Memory B cell (primary cell): ENCODE measurements at regions not wholly inside any gene's neighbourhood (a gene's known extent, or its start where the extent isn't known, plus 50 kb on each side); places are given as distances from the start of the nearest gene placed in this dataset.

ENCODE experiments used
- ATAC-seq: fragments of 150-1000 bp; cut with Tn5 transposase; 2 replicates; pipeline ENCODE4 v1.10.0; 2021; ENCODE audit warnings: low read depth, mild to moderate bottlenecking, moderate library complexity
- DNase-seq, 2 donors: peaks; one replicate each; pipeline ENCODE4 v3.0.0; 2022; ENCODE audit warnings: low spot score in 2 of 2
- H3K27ac Mint-ChIP-seq: one replicate; pipeline ENCODE4 v1.8.0; 2022; ENCODE audit warnings: mild to moderate bottlenecking, moderate library complexity, mixed read lengths
- H3K27me3 Mint-ChIP-seq: one replicate; pipeline ENCODE4 v1.8.0; 2022; ENCODE audit warnings: mixed read lengths
- H3K36me3 Mint-ChIP-seq: one replicate; pipeline ENCODE4 v1.8.0; 2022; ENCODE audit warnings: mild to moderate bottlenecking, mixed read lengths
- H3K4me1 Mint-ChIP-seq: one replicate; pipeline ENCODE4 v1.8.0; 2022; ENCODE audit warnings: mixed read lengths
- H3K4me3 Mint-ChIP-seq: one replicate; pipeline ENCODE4 v1.8.0; 2022; ENCODE audit warnings: mild to moderate bottlenecking, moderate library complexity, mixed read lengths
- H3K9me3 Mint-ChIP-seq: one replicate; pipeline ENCODE4 v1.8.0; 2022; ENCODE audit warnings: mixed read lengths

DNA sequence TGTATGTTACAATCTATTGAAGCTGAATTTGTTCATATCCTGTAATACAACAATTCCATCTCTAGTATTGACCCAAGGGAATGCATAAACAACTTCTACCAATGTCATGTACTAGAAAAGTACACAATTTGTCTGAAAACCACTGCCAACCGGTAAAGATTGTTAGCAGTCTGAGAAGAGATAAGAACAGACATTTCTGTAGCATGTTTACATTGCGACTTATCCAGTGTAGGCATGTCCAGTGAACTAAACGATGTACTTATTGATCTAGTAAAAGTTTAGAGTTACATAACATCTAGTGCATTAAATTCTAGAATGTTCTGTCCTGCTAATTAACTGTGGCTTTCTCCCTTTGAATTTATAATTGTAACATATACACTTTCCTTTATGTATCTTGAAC lies 425.9 kb downstream of the SLITRK6 start:
- H3K27me3 Mint-ChIP-seq, result no peaks in the 10 kb centered on the region

DNA sequence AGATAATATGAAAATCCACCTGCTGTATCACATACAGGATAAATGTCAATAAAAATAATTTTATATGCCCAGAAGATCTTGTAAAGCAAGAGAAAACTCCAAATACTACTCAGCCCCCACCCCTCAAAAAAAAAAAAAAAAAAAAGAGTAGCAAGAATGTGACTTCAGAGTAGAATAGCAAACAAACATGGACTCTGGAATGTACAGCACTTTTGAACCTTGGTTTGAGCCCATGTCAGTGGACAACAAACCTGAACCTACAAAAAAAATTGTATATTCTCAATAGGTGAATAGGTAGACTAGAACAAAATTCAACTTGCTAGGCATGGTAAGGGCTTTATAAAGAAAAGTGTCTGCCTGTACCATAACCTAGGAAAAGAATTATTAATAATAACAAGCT lies 428.0 kb downstream of the SLITRK6 start:
- Mint-ChIP-seq H3K36me3 (no peaks in the 10 kb centered on the region), H3K4me1 (no peaks in the 10 kb centered on the region), H3K27ac (no peak overlapping the region), H3K9me3 (no peaks in the 10 kb centered on the region), H3K4me3 (no peak overlapping the region), H3K27me3 (no peaks in the 10 kb centered on the region)
- no peak for DNase-seq
- no peak for ATAC-seq

More for the DNA sequence above, 425.9 kb downstream of the SLITRK6 start:
- Mint-ChIP-seq H3K9me3 (no peaks in the 10 kb centered on the region), H3K4me1 (no peaks in the 10 kb centered on the region), H3K36me3 (no peaks in the 10 kb centered on the region), H3K4me3 (no peak overlapping the region), H3K27ac (no peak overlapping the region)
- ATAC-seq, result no peak
- no peak for DNase-seq

DNA sequence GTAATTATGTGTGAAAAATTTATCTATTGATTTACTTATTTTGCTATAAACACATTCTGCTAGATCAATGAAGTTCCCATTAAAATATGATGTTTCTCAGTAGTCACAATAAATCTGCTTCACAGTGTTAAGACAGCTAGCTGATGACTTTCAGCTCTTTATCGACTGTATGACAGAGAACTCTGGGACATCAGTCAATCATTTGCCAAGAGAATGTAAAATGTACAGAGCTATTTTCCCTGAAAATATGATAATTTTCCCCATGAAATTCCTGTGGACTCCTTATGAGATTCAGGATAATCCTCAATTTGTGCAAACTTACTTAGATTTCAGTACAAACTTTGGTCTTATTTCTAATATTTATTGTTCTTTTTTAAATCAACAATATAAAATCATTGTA lies 430.5 kb downstream of the SLITRK6 start:
- no peak for DNase-seq
- no peaks in the 10 kb centered on the region for H3K36me3 Mint-ChIP-seq
- H3K9me3 Mint-ChIP-seq, result no peaks in the 10 kb centered on the region
- H3K27ac Mint-ChIP-seq, result no peak overlapping the region
- ATAC-seq, result no peak
- no peaks in the 10 kb centered on the region for H3K27me3 Mint-ChIP-seq
- H3K4me1 Mint-ChIP-seq, result no peaks in the 10 kb centered on the region
- no peak overlapping the region for H3K4me3 Mint-ChIP-seq

DNA sequence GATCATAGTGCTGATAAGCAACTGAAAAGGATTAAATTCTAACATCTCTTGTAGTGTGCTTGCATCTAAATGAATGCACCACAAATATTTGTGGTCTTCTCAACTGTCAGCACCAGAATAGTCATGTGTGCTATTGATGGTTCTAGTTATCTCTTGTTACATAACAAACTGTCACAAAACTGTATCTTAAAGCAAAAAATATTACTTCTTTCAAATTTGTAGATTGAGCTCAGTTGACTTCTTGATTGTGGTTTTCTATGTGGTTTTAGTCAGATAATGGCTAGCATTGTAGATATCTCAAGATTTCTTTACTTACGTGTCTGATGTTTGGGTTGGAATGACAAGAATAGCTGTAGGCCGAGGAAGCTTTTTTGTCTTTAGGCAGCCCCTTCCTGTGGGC lies 431.3 kb downstream of the SLITRK6 start:
- Mint-ChIP-seq H3K4me1 (no peaks in the 10 kb centered on the region), H3K27me3 (no peaks in the 10 kb centered on the region), H3K36me3 (no peaks in the 10 kb centered on the region), H3K9me3 (no peaks in the 10 kb centered on the region), H3K27ac (no peak overlapping the region), H3K4me3 (no peak overlapping the region)
- DNase-seq, result no peak
- ATAC-seq, result no peak

DNA sequence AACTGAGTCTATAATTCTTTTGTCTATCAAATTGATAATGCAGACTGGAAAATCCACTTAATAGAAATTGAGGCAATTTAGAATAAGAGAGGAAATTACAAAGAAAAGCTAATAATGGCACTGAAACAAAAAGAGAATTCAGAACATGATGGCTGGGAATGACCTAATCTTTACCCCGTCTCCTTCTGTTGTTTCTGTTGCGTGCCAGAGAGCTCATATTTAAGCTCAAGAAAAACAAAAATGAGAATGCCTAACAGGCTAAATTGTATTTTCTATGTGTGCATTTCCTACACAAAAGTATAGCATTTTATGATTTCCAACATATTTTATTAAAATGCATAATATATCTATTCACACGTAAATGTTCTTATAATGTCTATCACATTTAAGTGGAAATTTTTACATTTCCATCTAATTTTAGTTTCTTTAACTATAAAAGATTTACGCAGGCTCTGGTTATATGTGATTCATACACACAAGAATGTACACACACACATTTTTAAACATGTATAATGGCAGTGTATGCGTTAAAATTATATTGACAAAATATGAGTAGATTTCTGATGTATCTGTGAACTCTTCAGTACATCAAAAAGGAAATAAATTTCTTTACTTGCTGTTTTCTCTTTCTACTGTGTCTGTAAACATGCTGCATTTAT lies 432.3 kb downstream of the SLITRK6 start:
- no peaks in the 10 kb centered on the region for H3K4me1 Mint-ChIP-seq
- no peaks in the 10 kb centered on the region for H3K36me3 Mint-ChIP-seq
- ATAC-seq, result no peak
- no peak overlapping the region for H3K4me3 Mint-ChIP-seq
- peaks cover 2% of the 10 kb centered on the region for H3K9me3 Mint-ChIP-seq
- DNase-seq, result no peak
- no peaks in the 10 kb centered on the region for H3K27me3 Mint-ChIP-seq
- H3K27ac Mint-ChIP-seq, result no peak overlapping the region

DNA sequence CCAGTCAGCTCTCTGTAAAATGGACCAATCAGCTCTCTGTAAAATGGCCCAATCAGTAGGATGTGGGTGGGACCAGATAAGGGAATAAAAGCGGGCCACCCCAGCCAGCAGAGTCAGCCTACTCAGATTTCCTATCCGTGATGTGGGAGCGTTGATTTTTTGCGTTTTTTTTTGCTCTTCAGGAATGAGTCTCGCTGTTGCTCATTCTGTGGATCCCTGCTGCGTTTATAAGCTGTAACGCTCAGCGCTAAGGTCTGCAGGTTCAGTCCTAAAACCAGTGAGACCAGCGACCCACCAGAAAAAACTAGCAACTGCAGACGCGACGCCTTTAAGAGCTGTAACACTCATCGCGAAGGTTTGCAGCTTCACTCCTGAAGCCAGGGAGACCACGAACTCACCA lies 435.7 kb downstream of the SLITRK6 start:
- Mint-ChIP-seq H3K27ac (no peak overlapping the region), H3K36me3 (no peaks in the 10 kb centered on the region), H3K4me1 (no peaks in the 10 kb centered on the region), H3K4me3 (no peak overlapping the region), H3K27me3 (no peaks in the 10 kb centered on the region), H3K9me3 (peaks cover 2% of the 10 kb centered on the region)
- DNase-seq, result no peak
- ATAC-seq, result no peak

DNA sequence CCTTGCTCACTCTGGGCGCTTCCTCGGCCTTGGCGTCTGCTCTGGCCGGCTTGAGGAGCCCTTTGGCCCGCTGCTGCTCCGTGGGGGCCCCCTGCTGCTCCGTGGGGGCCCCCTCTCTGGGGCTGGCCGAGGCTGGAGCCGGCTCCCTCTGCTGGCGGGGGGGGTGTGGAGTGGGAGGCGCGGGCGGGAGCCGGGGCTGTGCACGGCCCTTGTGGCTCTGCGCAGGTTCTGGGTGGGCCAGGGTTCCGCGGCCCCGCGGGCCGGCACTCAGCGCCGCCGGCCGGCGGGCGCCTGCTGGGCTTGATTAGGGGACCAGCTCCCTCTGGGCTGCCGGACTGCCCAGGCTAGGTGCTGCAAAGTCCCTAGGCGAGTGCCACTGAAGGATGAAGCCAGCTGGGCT lies 436.2 kb downstream of the SLITRK6 start:
- ATAC-seq, result no peak

DNA sequence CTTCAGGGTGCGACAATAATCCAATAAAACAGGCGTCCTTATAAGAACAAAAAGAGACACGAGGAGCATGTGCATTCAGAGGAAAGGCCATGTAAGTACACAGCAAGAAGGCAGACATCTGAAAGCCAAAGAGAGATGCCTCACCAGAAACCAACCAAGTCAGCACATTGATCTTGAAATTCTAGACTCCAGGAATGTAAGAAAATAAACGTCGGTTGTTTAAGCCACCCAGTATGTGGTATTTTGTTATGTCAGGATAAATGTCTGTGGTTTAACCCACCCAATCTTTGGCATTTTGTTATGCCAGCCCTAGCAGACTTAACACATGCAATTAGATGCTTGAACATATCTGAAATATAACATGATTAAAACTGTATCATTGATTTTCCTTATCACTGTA lies 452.0 kb downstream of the SLITRK6 start:
- H3K27me3 Mint-ChIP-seq, result no peaks in the 10 kb centered on the region
- no peak overlapping the region for H3K27ac Mint-ChIP-seq
- DNase-seq (no peak), ATAC-seq (no peak)
- no peaks in the 10 kb centered on the region for H3K4me1 Mint-ChIP-seq
- no peaks in the 10 kb centered on the region for H3K36me3 Mint-ChIP-seq
- H3K9me3 Mint-ChIP-seq, result peaks cover 14% of the 10 kb centered on the region
- H3K4me3 Mint-ChIP-seq, result no peak overlapping the region

More for the DNA sequence above, 436.2 kb downstream of the SLITRK6 start:
- Mint-ChIP-seq H3K27me3 (no peaks in the 10 kb centered on the region), H3K4me3 (no peak overlapping the region), H3K4me1 (no peaks in the 10 kb centered on the region), H3K36me3 (no peaks in the 10 kb centered on the region), H3K9me3 (peaks cover 4% of the 10 kb centered on the region), H3K27ac (no peak overlapping the region)
- DNase-seq, result no peak

DNA sequence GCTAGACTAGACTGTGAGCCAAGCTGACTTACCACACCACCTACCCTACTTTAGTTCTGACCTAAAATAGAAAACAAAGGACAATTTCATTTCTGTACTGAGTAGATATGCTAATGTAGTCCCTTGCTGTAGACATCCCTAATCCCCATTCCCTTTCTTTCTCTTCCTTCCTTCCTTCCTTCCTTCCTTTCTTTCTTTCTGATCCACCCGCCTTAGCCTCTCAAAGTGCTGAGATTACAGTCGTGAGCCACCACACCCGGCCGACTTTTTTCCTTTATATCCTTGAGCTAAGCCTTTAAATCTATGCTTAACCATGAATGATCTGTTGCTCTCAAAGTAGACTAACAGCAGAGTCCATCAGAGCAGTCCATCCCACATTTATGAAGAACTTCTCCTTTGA lies 465.0 kb downstream of the SLITRK6 start:
- peaks cover 8% of the 10 kb centered on the region for H3K9me3 Mint-ChIP-seq

DNA sequence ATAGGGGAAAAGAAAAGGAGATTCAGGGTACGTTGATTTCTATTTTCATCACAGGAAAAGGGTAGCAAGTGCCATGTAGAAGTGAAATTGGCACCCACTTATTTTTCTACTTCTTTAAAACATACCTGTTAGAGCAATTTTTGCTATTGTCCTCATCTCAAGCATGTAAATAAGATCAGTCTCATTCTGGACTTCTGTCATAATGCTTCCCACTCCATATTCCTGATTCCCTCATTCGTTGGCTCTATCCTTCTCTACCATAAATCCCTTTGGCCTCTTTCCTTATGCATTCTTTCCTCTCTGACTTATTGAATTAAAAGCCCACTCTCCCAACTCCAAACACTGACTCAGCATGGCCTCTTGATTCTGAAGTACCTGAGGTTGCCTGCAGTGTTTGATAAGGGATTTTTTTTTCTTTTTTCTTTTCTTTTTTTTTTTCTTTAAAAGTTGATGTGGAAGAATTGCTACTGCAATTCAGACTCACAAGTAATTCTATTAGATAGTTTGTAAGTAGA lies 465.7 kb downstream of the SLITRK6 start:
- Mint-ChIP-seq H3K27ac (no peak overlapping the region), H3K36me3 (no peaks in the 10 kb centered on the region), H3K4me1 (no peaks in the 10 kb centered on the region), H3K27me3 (no peaks in the 10 kb centered on the region), H3K9me3 (peaks cover 6% of the 10 kb centered on the region), H3K4me3 (no peak overlapping the region)
- ATAC-seq (no peak), DNase-seq (no peak)

More for the DNA sequence above, 465.0 kb downstream of the SLITRK6 start:
- ATAC-seq (no peak), DNase-seq (no peak)
- Mint-ChIP-seq H3K4me1 (no peaks in the 10 kb centered on the region), H3K27me3 (no peaks in the 10 kb centered on the region), H3K27ac (no peak overlapping the region), H3K4me3 (no peak overlapping the region), H3K36me3 (no peaks in the 10 kb centered on the region)

DNA sequence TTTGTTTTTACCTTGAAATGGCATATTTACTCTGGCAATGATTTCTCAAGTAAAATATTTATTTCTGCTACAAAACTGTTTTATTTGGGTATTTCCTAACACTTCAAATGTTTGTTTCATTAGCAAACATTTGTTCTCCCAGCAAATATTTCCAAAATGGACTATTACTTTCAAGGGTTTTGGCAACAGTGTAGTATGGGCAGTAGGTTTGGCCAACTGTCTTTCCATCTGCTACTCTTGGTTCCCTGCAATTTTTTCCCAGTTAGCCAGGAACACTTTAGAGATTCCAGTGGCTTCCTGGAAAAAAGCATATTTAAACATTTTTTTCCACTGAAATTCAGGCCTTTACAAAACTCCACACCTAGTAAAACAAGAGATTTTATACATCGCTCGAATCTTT lies 466.6 kb downstream of the SLITRK6 start:
- Mint-ChIP-seq H3K27ac (no peak overlapping the region), H3K36me3 (no peaks in the 10 kb centered on the region), H3K27me3 (no peaks in the 10 kb centered on the region), H3K4me3 (no peak overlapping the region), H3K4me1 (no peaks in the 10 kb centered on the region), H3K9me3 (peaks cover 6% of the 10 kb centered on the region)
- no peak for DNase-seq
- no peak for ATAC-seq

DNA sequence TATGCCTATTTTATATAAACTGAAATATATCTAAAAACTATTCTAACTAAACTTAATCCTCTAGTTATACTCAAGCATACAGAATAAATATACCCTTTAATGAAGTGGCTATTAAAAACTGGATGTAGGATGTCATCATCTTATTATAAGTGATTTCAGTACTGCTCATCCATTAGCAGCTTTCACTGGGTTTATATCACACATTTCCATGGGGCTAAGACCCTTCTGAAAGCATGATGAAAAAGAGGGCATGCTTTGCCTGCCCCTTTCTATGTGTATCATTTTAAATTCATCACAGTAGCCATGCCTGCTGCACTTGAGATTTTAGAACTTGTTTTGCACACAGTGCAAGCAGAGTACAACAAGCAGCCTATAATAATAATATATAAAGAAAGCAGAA lies 477.5 kb downstream of the SLITRK6 start:
- Mint-ChIP-seq H3K27me3 (no peaks in the 10 kb centered on the region), H3K4me3 (no peak overlapping the region), H3K36me3 (no peaks in the 10 kb centered on the region), H3K9me3 (peaks cover 1% of the 10 kb centered on the region), H3K27ac (no peak overlapping the region), H3K4me1 (no peaks in the 10 kb centered on the region)
- no peak for DNase-seq
- no peak for ATAC-seq

DNA sequence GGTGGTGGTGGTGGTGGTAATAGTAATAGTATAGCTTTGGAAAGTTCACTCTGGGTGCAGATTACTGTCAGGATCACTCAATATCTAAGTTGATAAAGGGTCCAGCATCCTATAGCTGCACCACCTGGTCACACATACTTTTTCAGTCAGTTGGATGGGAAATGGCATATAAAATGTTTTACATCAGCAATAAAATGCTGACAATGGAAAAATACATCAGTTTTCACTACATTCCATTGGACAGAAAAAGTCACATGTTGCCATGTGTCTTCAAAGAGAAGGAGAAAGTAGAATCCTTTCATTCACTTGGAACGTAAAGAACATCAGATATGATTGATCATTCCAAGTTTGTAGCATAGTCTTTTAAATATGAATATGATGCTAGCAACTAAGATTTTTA lies 481.4 kb downstream of the SLITRK6 start:
- Mint-ChIP-seq H3K36me3 (no peaks in the 10 kb centered on the region), H3K27me3 (no peaks in the 10 kb centered on the region), H3K4me3 (no peak overlapping the region), H3K4me1 (no peaks in the 10 kb centered on the region), H3K27ac (no peak overlapping the region), H3K9me3 (peaks cover 1% of the 10 kb centered on the region)
- no peak for ATAC-seq
- DNase-seq, result no peak

DNA sequence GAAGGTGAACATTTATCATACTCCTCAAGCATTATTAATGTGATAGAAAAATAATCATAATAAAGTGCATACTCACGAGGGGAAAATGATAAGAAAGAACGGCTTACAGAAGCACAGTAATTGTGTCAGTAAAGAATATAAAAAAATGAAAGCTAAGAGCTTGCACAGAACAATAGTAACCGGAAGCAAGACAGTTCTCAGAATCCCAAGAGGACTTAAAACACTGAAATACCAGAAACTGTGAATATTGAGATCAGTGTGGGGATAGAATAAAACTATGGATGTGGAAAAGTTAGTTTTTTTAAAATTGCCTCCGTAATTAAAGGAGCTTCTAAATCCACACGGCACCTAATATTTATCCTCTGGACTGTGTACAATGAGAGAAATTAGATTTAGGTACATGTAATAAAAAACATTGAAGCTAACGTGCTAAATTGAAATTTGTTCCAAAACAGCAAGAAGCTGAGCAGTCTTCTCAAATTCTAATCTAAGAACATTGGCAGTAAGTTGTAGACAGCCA lies 482.7 kb downstream of the SLITRK6 start:
- Mint-ChIP-seq H3K9me3 (peaks cover 1% of the 10 kb centered on the region), H3K4me1 (no peaks in the 10 kb centered on the region), H3K27me3 (no peaks in the 10 kb centered on the region), H3K4me3 (no peak overlapping the region), H3K27ac (no peak overlapping the region), H3K36me3 (no peaks in the 10 kb centered on the region)
- DNase-seq (no peak), ATAC-seq (no peak)

DNA sequence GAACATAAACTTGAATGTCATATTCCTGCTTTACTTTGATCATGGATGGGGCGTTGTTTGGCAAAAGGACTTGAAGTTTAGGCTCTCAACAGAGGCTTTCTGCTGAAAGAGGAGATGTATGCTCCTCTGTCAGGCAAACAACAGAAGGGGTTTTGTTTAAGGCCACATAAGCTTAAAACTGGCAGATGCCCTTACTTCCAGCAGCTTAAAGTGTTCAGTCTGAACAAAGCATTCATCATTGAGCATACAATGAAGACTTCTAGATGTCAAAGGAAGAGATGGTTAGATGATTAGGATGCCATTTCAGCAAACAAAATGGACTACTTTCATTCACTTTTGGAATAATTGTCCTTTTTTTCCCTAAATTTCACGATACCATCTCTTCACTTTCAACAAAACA lies 484.5 kb downstream of the SLITRK6 start:
- no peaks in the 10 kb centered on the region for H3K36me3 Mint-ChIP-seq
- DNase-seq, result no peak
- ATAC-seq, result no peak
- no peak overlapping the region for H3K27ac Mint-ChIP-seq
- no peak overlapping the region for H3K4me3 Mint-ChIP-seq
- no peaks in the 10 kb centered on the region for H3K27me3 Mint-ChIP-seq
- no peaks in the 10 kb centered on the region for H3K4me1 Mint-ChIP-seq
- H3K9me3 Mint-ChIP-seq, result peaks cover 1% of the 10 kb centered on the region
